ENCODE measurements at regions not wholly inside any gene's neighbourhood (a gene's known extent, or its start where the extent isn't known, plus 50 kb on each side); places are given as distances from the start of the nearest gene placed in this dataset.

DNA sequence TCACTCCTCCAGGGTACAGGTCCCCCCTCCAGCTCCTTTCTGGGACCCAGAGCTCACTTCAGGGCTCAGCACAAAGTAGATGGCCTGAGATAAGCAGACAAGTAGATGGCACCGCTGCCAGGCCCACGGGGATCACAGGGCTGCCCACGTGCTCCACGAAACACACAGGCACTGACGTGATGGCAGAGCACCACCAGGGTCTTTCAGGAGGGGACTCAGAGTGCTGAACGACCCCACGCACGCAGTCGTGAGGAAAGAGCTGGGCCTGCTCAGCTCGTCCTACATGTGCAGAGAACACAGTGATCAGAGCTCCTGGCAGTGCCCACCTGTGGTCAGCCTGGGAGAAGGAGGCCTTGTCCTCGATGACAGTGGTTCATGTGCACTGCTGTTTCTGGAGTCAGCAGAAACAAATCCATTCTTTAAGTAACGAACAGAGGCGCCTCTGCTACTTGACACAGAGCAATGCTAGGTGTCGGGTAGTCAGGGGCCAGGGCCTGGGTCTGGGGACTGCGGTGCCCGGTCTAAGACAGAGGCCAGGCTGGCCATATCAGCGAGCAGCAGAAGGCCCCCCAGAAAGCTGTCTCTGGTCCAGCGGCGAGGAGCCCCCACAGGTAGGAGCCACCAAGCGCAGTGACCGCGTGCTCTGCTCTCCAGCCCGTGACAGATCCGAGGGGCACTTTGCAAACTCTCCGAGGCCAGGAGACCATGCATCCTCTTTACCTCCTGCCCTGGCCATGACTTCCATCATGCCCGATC lies 129.8 kb upstream of the FAM20C start:
- TF ChIP-seq CTCF (IDR thresholded peaks at IDR 0.05; ENCODE audit: insufficient read depth, low read depth, low read length) = no peak
- no peak for TF ChIP-seq EZH2 (IDR thresholded peaks at IDR 0.05; ENCODE audit: insufficient read depth, low read length)
